Endodermal cell (in vitro differentiated cells): ENCODE measurements at regions not wholly inside any gene's neighbourhood (a gene's known extent, or its start where the extent isn't known, plus 50 kb on each side); places are given as distances from the start of the nearest gene placed in this dataset.
A peak's percentile ranks its signal among the peaks of the same experiment; 100 is the strongest.

Experiments
- DNase-seq: peaks from one replicate; pipeline ENCODE4 v3.0.0-alpha.2; 2017
- H3K27ac ChIP-seq: 2 replicates; pipeline ENCODE4 v1.5.1; 2013; ENCODE audit warnings: mild to moderate bottlenecking, low read depth, low read length, moderate library complexity
- H3K27me3 ChIP-seq: 2 replicates; pipeline ENCODE4 v1.6.1; 2013; ENCODE audit warnings: mild to moderate bottlenecking, low read length, moderate library complexity; ENCODE audit not compliant: insufficient read depth, control insufficient read depth, poor library complexity, severe bottlenecking
- H3K36me3 ChIP-seq: 2 replicates; pipeline ENCODE4 v1.7.0; 2013; ENCODE audit warnings: mild to moderate bottlenecking, low read length, moderate library complexity; ENCODE audit not compliant: control insufficient read depth, insufficient read depth
- H3K4me1 ChIP-seq: one replicate; pipeline ENCODE4 v1.7.0; 2013; ENCODE audit warnings: low read length; ENCODE audit not compliant: control insufficient read depth, insufficient read depth
- H3K4me3 ChIP-seq: 2 replicates; pipeline ENCODE4 v1.5.1; 2013; ENCODE audit warnings: mild to moderate bottlenecking, low read length, moderate library complexity
- H3K9ac ChIP-seq: 2 replicates; pipeline ENCODE4 v1.6.1; 2013; ENCODE audit warnings: mild to moderate bottlenecking, low read length, moderate library complexity; ENCODE audit not compliant: poor library complexity, severe bottlenecking; ENCODE audit errors: extremely low read depth
- H3K9me3 ChIP-seq: 2 replicates; pipeline ENCODE4 v1.6.1; 2013; ENCODE audit warnings: mild to moderate bottlenecking, low read length, moderate library complexity; ENCODE audit not compliant: control insufficient read depth
- H3K27ac Mint-ChIP-seq: 2 replicates; pipeline ENCODE4 v1.8.0; 2020; ENCODE audit warnings: mixed read lengths
- H3K27me3 Mint-ChIP-seq: 2 replicates; pipeline ENCODE4 v1.8.0; 2021; ENCODE audit warnings: mild to moderate bottlenecking, mixed read lengths; ENCODE audit not compliant: insufficient read depth
- H3K36me3 Mint-ChIP-seq: 2 replicates; pipeline ENCODE4 v1.8.0; 2020; ENCODE audit warnings: low read depth, mixed read lengths
- H3K4me1 Mint-ChIP-seq: 2 replicates; pipeline ENCODE4 v1.8.0; 2020; ENCODE audit warnings: mixed read lengths
- H3K4me3 Mint-ChIP-seq: 2 replicates; pipeline ENCODE4 v1.8.0; 2020; ENCODE audit warnings: mild to moderate bottlenecking, moderate library complexity, mixed read lengths
- H3K9me3 Mint-ChIP-seq: 2 replicates; pipeline ENCODE4 v1.8.0; 2020; ENCODE audit warnings: mild to moderate bottlenecking, mixed read lengths
- WGBS, 2 experiments: methylation state at CpG; one replicate each; pipeline versions ENCODE4 v1.1.5 to v1.1.7; 2013; ENCODE audit warnings: missing lambda C conversion rate in 2 of 2, mixed read lengths in 1 of 2; ENCODE audit not compliant: insufficient coverage in 1 of 2, insufficient read length in 1 of 2; 5-methylcytosine and 5-hydroxymethylcytosine counted together
- TF ChIP-seq, protein P1 (sequence below): fragments of 200-600 bp; sonication (generic); conservative IDR thresholded peaks from 2 replicates; pipeline ENCODE4 v1.5.0; 2021; ENCODE audit warnings: antibody characterized with exemption, mild to moderate bottlenecking

DNA sequence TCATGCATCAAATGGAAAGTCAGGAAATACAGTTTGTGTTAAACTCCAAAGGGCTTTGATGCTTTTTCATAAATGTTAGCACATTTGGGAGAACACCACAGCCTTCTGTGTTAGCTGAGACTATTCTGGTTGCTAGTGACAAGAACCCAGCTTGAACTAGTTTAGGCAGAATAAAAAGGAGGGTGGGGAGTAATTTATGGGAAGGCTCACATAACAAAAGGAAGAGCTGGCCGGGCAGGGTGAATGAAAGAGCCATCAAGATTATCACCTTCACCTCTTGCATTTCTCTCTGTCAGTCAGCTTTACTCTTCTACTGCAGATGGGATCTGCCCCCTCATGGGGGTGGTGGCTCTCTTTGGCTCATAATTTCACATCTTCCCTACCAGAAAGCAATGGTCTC, 75.4 kb upstream of the VTCN1 start:
- H3K27ac Mint-ChIP-seq, result no peak overlapping the region
- H3K4me3 Mint-ChIP-seq, result no peak overlapping the region
- 67 to 73% methylated on average over 1 of the region's 1 CpG for WGBS, 2 experiments
- no peaks in the 10 kb centered on the region for H3K27me3 Mint-ChIP-seq
- no peaks in the 10 kb centered on the region for H3K9me3 Mint-ChIP-seq
- no peaks in the 10 kb centered on the region for H3K36me3 ChIP-seq
- no peaks in the 10 kb centered on the region for H3K27me3 ChIP-seq
- no peaks in the 10 kb centered on the region for H3K9me3 ChIP-seq
- no peak overlapping the region for H3K9ac ChIP-seq
- H3K4me3 ChIP-seq, result no peak overlapping the region
- H3K4me1 ChIP-seq, result no peaks in the 10 kb centered on the region
- no peak overlapping the region for H3K27ac ChIP-seq
- no peaks in the 10 kb centered on the region for H3K4me1 Mint-ChIP-seq
- no peak for DNase-seq
- TF ChIP-seq, protein P1, sequence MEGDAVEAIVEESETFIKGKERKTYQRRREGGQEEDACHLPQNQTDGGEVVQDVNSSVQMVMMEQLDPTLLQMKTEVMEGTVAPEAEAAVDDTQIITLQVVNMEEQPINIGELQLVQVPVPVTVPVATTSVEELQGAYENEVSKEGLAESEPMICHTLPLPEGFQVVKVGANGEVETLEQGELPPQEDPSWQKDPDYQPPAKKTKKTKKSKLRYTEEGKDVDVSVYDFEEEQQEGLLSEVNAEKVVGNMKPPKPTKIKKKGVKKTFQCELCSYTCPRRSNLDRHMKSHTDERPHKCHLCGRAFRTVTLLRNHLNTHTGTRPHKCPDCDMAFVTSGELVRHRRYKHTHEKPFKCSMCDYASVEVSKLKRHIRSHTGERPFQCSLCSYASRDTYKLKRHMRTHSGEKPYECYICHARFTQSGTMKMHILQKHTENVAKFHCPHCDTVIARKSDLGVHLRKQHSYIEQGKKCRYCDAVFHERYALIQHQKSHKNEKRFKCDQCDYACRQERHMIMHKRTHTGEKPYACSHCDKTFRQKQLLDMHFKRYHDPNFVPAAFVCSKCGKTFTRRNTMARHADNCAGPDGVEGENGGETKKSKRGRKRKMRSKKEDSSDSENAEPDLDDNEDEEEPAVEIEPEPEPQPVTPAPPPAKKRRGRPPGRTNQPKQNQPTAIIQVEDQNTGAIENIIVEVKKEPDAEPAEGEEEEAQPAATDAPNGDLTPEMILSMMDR, result no peak
- H3K36me3 Mint-ChIP-seq, result no peaks in the 10 kb centered on the region

DNA sequence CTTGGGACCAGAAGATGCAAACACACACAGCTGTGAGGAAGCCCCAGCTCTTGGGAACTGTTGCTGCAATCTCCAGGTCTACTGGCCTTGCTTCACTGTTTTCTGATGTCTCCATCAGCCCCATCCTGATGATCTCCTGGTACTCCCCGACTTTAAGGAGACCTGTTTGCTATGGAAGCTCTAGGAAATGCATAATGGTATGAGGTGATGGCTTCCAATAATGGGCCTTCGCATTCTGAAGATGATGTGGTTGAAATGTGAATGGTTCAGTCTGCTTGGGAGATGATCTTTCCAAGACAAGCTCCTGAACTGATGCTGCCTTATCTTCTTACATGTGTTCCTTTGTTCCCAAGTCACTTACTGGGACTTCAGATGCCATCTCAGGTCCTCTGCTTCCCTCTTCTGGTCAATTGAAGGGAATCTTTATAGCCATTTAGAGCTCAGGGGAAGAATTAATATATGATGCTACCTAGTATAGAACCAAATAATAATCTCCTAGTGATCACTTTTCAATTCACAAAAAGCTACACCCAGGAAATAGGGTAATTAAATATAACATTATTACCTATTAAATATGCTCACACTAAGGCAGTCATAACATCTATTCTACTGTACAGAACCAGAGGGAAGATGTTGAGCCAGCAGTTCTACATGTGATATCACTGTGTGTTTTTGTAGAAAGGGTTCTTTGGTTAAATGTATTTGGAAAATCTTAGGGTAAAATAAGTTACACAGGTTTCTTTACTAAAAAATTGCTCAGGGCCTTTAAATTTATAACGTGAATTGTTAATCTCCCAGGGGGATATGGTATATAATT, 73.9 kb upstream of the VTCN1 start:
- DNase-seq, result peak; percentile 59

DNA sequence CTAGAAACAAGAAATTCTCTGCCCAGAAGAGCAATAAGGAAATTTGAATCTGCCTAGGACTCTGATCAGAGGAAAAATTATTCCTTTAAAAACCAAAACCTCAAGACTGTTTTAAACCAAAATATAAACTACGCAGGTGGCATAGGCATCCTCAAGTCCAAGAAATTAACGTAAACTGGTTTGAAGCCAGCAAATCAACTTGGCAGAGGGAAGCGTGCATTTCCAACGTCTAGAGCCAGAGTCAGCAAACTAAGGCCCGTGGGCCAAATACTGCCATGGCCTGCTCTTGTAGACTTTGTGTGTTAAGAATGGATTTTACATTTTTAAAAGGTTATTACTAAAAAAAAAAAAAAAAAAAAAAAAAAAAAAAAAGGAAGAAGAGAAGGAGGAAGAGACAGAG, 67.8 kb upstream of the VTCN1 start:
- Mint-ChIP-seq H3K9me3 (peaks cover 4% of the 10 kb centered on the region), H3K27ac (no peak overlapping the region), H3K4me1 (no peaks in the 10 kb centered on the region), H3K36me3 (peaks cover 2% of the 10 kb centered on the region), H3K27me3 (no peaks in the 10 kb centered on the region), H3K4me3 (no peak overlapping the region)
- H3K27ac ChIP-seq, result no peak overlapping the region
- H3K36me3 ChIP-seq, result no peaks in the 10 kb centered on the region
- H3K9ac ChIP-seq, result no peak overlapping the region
- H3K9me3 ChIP-seq, result peaks cover 2% of the 10 kb centered on the region
- TF ChIP-seq, protein P1, result no peak
- DNase-seq, result no peak
- no peaks in the 10 kb centered on the region for H3K27me3 ChIP-seq
- H3K4me1 ChIP-seq, result no peaks in the 10 kb centered on the region
- no peak overlapping the region for H3K4me3 ChIP-seq
- 75 to 100% methylated on average over 1 to 5 of the region's 5 CpGs for WGBS, 2 experiments

More for the DNA sequence above, 73.9 kb upstream of the VTCN1 start:
- Mint-ChIP-seq H3K27me3 (no peaks in the 10 kb centered on the region), H3K36me3 (no peaks in the 10 kb centered on the region), H3K27ac (no peak overlapping the region), H3K4me3 (no peak overlapping the region), H3K4me1 (no peaks in the 10 kb centered on the region), H3K9me3 (no peaks in the 10 kb centered on the region)
- H3K9ac ChIP-seq, result no peak overlapping the region
- TF ChIP-seq, protein P1, result peak; percentile 93
- no peaks in the 10 kb centered on the region for H3K9me3 ChIP-seq
- no peak overlapping the region for H3K4me3 ChIP-seq
- no peaks in the 10 kb centered on the region for H3K27me3 ChIP-seq
- no peaks in the 10 kb centered on the region for H3K36me3 ChIP-seq
- no peaks in the 10 kb centered on the region for H3K4me1 ChIP-seq
- 70 to 85% methylated on average over 2 to 3 of the region's 3 CpGs for WGBS, 2 experiments
- H3K27ac ChIP-seq, result no peak overlapping the region
